ENCODE measurements at regions not wholly inside any gene's neighbourhood (a gene's known extent, or its start where the extent isn't known, plus 50 kb on each side); places are given as distances from the start of the nearest gene placed in this dataset.

DNA sequence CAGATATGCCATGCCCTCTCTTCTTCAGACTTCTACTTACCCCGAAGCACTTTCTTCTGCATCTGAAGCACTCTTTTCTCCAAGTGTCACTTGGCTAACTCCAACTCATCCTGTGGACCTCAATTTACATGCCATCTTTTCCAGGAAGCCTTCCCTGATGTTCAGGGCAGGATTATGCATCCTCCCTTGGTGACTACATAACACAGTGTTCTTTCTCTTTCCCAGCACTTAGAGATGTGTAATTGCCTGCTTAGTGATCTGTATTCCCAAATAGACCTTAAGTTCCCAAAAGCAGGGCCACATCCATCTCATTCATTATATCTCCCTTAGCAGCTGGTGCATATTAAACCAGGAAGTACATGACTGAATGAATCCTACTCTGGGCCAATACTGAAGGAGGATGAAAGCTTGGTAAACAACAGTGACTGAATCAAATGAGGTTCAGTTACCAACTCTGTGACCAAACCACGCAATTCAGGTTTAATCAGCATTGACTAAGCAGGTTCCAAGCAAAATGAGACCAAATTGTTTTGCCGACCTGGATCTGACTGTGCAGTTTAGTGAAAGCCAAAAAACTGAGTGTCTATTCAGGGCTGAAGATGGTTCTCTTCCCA lies 121.4 kb upstream of the TCF21 start:
- H3K4me1 ChIP-seq (replicated peaks) = no peaks in the 10 kb centered on the region
- H3K27ac ChIP-seq = no peak overlapping the region
- intact Hi-C loops (cut with DNase I) = no loop called here
- H3K27me3 ChIP-seq (replicated peaks; ENCODE audit: insufficient read depth) = no peaks in the 10 kb centered on the region
- no peak for DNase-seq (ENCODE audit: low spot score)
- WGBS = 86% methylated on average over 3 of the region's 3 CpGs
- no peak for TF ChIP-seq POLR2AphosphoS5 (IDR thresholded peaks at IDR 0.05)
- TF ChIP-seq, protein P1, sequence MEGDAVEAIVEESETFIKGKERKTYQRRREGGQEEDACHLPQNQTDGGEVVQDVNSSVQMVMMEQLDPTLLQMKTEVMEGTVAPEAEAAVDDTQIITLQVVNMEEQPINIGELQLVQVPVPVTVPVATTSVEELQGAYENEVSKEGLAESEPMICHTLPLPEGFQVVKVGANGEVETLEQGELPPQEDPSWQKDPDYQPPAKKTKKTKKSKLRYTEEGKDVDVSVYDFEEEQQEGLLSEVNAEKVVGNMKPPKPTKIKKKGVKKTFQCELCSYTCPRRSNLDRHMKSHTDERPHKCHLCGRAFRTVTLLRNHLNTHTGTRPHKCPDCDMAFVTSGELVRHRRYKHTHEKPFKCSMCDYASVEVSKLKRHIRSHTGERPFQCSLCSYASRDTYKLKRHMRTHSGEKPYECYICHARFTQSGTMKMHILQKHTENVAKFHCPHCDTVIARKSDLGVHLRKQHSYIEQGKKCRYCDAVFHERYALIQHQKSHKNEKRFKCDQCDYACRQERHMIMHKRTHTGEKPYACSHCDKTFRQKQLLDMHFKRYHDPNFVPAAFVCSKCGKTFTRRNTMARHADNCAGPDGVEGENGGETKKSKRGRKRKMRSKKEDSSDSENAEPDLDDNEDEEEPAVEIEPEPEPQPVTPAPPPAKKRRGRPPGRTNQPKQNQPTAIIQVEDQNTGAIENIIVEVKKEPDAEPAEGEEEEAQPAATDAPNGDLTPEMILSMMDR (IDR thresholded peaks at IDR 0.05) = no peak
- H3K9me3 ChIP-seq = no peaks in the 10 kb centered on the region
- H3K4me3 ChIP-seq = no peak overlapping the region
- H3K36me3 ChIP-seq = no peaks in the 10 kb centered on the region

DNA sequence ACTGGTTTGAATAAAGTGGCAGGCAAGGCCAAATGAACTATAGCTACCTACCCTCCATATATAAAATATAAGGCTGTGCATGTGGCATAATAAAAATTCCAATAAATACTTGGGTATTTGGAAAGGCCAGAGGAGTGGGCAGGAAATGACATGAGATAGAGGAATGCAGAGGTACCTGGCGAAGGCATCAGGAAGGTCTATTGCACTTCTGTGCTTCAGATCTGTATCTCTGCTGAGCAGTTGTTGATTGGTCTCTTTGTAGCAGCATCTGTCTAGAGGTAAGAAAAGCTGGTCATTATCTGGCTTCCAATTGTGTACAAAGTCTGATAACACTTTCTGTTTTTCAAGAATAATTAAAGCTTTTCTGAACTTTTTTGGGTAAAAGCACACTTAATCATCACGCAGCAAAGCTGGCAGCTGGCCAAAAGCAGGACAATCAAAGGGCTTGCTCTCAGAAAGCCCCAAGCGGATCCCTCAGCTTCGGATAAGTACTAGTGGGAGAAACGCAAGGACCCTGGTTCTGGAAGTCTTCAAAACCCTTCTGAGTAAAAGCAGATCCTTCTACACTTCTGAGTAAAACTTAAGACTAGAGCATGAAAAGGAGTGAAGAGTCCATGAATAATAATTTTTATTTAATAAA lies 120.1 kb upstream of the TCF21 start:
- TF ChIP-seq POLR2A (IDR thresholded peaks at IDR 0.05) (no peak), POLR2AphosphoS5 (IDR thresholded peaks at IDR 0.05) (no peak)
- TF ChIP-seq, protein P1 (IDR thresholded peaks at IDR 0.05) = no peak
- no peaks in the 10 kb centered on the region for H3K9me3 ChIP-seq
- H3K36me3 ChIP-seq = no peaks in the 10 kb centered on the region
- no peak overlapping the region for H3K4me3 ChIP-seq
- intact Hi-C loops (cut with DNase I) = no loop called here
- DNase-seq (ENCODE audit: low spot score) = no peak
- H3K27me3 ChIP-seq (replicated peaks; ENCODE audit: insufficient read depth) = no peaks in the 10 kb centered on the region
- no peaks in the 10 kb centered on the region for H3K4me1 ChIP-seq (replicated peaks)
- WGBS = 43% methylated on average over 5 of the region's 5 CpGs
- H3K27ac ChIP-seq = no peak overlapping the region

- Histone ChIP-seq H3K4me3 (no peak overlapping the region), H3K27ac (no peak overlapping the region), H3K4me1 (replicated peaks) (no peaks in the 10 kb centered on the region), H3K9me3 (no peaks in the 10 kb centered on the region), H3K27me3 (replicated peaks; ENCODE audit: insufficient read depth) (no peaks in the 10 kb centered on the region), H3K36me3 (no peaks in the 10 kb centered on the region)
- TF ChIP-seq, protein P1 (IDR thresholded peaks at IDR 0.05) = no peak
- TF ChIP-seq POLR2A (IDR thresholded peaks at IDR 0.05) (no peak), POLR2AphosphoS5 (IDR thresholded peaks at IDR 0.05) (no peak)
- intact Hi-C loops (cut with DNase I) = no loop called here
- 73% methylated on average over 1 of the region's 1 CpG for whole genome bisulfite sequencing
- no peak for DNase-seq (ENCODE audit: low spot score)
Measured at GRCh38 chr6:133769463-133769862, 119.5 kb upstream of the TCF21 start.

DNA sequence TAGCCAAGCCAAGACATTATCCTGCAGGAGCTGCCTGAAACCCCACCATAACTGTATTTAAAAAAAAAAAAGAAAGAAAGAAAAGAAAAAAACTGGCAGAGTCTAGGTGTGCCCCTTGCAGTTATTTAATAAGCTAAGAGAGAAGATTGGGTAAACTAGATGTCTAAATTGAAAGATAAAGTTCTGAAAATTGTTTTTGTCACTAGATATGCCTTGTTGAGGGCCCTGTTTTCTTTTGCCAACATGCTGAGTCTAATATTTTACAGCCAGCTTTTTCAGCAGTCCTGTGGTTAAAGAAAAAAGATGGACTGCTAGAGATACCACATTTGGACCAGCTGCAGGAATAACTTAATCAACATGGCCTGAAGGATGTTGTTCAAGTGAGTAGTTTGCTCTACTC lies 116.3 kb upstream of the TCF21 start:
- no peak for DNase-seq (ENCODE audit: low spot score)
- Histone ChIP-seq H3K9me3 (no peaks in the 10 kb centered on the region), H3K4me1 (replicated peaks) (no peaks in the 10 kb centered on the region), H3K27me3 (replicated peaks; ENCODE audit: insufficient read depth) (no peaks in the 10 kb centered on the region), H3K27ac (no peak overlapping the region), H3K36me3 (no peaks in the 10 kb centered on the region), H3K4me3 (no peak overlapping the region)
- TF ChIP-seq POLR2AphosphoS5 (IDR thresholded peaks at IDR 0.05) = no peak
- TF ChIP-seq, protein P1 (IDR thresholded peaks at IDR 0.05) = no peak
- TF ChIP-seq POLR2A (IDR thresholded peaks at IDR 0.05) = no peak
- intact Hi-C loops (cut with DNase I) = no loop called here

GRCh38 chr6:133773776-133774175 lies 115.1 kb upstream of the TCF21 start:
- H3K4me1 ChIP-seq (replicated peaks) = no peaks in the 10 kb centered on the region
- WGBS = 82% methylated on average over 2 of the region's 2 CpGs
- no peak overlapping the region for H3K27ac ChIP-seq
- no peaks in the 10 kb centered on the region for H3K36me3 ChIP-seq
- intact Hi-C loops (cut with DNase I) = no loop called here
- H3K9me3 ChIP-seq = no peaks in the 10 kb centered on the region
- H3K27me3 ChIP-seq (replicated peaks; ENCODE audit: insufficient read depth) = no peaks in the 10 kb centered on the region
- TF ChIP-seq POLR2A (IDR thresholded peaks at IDR 0.05) (no peak), POLR2AphosphoS5 (IDR thresholded peaks at IDR 0.05) (no peak)
- TF ChIP-seq, protein P1 (IDR thresholded peaks at IDR 0.05) = no peak
- DNase-seq (ENCODE audit: low spot score) = no peak
- H3K4me3 ChIP-seq = no peak overlapping the region
